Colonic mucosa (tissue), 4 donors: ENCODE measurements at regions not wholly inside any gene's neighbourhood (a gene's known extent, or its start where the extent isn't known, plus 50 kb on each side); places are given as distances from the start of the nearest gene placed in this dataset.

Experiments
- DNase-seq: peaks from one replicate; pipeline ENCODE4 v3.0.0-alpha.2; 2020
- H3K27ac ChIP-seq: fragments of 200-600 bp; one replicate; pipeline ENCODE4 v1.8.0; 2021
- H3K27me3 ChIP-seq: fragments of 200-600 bp; one replicate; pipeline ENCODE4 v1.8.0; 2021
- H3K36me3 ChIP-seq: fragments of 200-600 bp; one replicate; pipeline ENCODE4 v1.8.0; 2021
- H3K4me1 ChIP-seq: fragments of 200-600 bp; one replicate; pipeline ENCODE4 v1.8.0; 2021; ENCODE audit warnings: mild to moderate bottlenecking
- H3K4me3 ChIP-seq: fragments of 200-600 bp; one replicate; pipeline ENCODE4 v1.8.0; 2021
- H3K9ac ChIP-seq, 2 donors: one replicate each; pipeline ENCODE4 v1.7.0; 2013; ENCODE audit warnings: control low read depth in 2 of 2, low read depth in 2 of 2, low read length in 2 of 2
- H3K9me3 ChIP-seq: fragments of 200-600 bp; one replicate; pipeline ENCODE4 v1.8.0; 2021
- intact Hi-C: fragments of 100-400 bp; cut with DNase I; formaldehyde crosslinking; loops from one replicate; pipeline ENCODE4 v1.14.1; 2022
- TF ChIP-seq, protein P1 (sequence below): fragments of 200-600 bp; IDR thresholded peaks from one replicate; pipeline ENCODE4 v1.8.0; 2022; ENCODE audit warnings: antibody characterized with exemption, mild to moderate bottlenecking
- donor health status: healthy.
- donor health status: DM: no; HTN: no; CAD: no.
- donor health status: DM: no; HTN: no; CAD: no.

DNA sequence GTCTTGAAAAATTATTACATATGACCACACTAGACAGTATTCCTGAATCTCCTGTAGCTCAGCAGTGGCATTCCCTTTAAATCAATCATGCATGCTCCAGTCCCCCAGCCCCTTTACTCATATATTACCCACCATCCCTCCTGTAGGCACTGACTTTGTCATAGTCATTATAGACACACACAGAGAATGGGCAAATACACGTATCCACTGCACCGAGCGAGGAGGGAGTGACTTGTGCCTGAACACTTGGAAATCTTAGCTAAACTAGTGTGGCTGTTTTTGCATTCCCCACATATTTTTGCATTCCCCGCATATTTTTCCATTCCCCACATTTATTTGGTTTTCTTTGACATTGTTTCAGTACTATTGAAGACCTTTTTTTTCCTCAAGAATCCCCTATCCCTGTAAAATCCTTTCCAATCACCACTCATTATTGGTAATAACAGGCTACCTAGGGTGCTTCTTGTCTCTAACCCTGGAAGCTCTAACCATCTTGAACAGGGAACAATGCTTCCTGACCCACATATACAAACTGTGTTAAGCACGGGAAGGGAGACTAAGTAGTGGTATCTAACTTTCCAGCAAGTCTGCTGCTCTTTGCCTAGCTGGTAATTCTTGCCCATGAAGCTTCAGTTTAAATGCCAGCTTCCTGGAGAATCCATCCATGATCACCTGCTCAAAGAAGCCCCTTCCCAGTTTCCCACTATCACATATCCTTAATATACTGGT lies 534.4 kb upstream of the CAMK1G start:
- Histone ChIP-seq H3K9ac (no peak overlapping the region), H3K36me3 (no peaks in the 10 kb centered on the region), H3K27me3 (no peaks in the 10 kb centered on the region), H3K4me1 (no peaks in the 10 kb centered on the region), H3K9me3 (no peaks in the 10 kb centered on the region), H3K4me3 (no peak overlapping the region), H3K27ac (no peak overlapping the region)
- intact Hi-C loops: no loop called here
- DNase-seq: no peak
- TF ChIP-seq, protein P1, sequence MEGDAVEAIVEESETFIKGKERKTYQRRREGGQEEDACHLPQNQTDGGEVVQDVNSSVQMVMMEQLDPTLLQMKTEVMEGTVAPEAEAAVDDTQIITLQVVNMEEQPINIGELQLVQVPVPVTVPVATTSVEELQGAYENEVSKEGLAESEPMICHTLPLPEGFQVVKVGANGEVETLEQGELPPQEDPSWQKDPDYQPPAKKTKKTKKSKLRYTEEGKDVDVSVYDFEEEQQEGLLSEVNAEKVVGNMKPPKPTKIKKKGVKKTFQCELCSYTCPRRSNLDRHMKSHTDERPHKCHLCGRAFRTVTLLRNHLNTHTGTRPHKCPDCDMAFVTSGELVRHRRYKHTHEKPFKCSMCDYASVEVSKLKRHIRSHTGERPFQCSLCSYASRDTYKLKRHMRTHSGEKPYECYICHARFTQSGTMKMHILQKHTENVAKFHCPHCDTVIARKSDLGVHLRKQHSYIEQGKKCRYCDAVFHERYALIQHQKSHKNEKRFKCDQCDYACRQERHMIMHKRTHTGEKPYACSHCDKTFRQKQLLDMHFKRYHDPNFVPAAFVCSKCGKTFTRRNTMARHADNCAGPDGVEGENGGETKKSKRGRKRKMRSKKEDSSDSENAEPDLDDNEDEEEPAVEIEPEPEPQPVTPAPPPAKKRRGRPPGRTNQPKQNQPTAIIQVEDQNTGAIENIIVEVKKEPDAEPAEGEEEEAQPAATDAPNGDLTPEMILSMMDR: no peak

- peak; percentile 61 for DNase-seq
Measured at GRCh38 chr1:209051570-209051969, 531.9 kb upstream of the CAMK1G start.

GRCh38 chr1:209053587-209053986 lies 529.9 kb upstream of the CAMK1G start:
- Histone ChIP-seq H3K36me3 (no peaks in the 10 kb centered on the region), H3K9ac (no peak overlapping the region), H3K27me3 (no peaks in the 10 kb centered on the region), H3K27ac (no peak overlapping the region), H3K4me3 (no peak overlapping the region), H3K4me1 (no peaks in the 10 kb centered on the region), H3K9me3 (no peaks in the 10 kb centered on the region)
- TF ChIP-seq, protein P1: no peak
- DNase-seq: no peak
- intact Hi-C loops: no loop called here

More at GRCh38 chr1:209051570-209051969, 531.9 kb upstream of the CAMK1G start:
- Histone ChIP-seq H3K9ac (no peak overlapping the region), H3K9me3 (no peaks in the 10 kb centered on the region), H3K4me3 (no peak overlapping the region), H3K27me3 (no peaks in the 10 kb centered on the region), H3K4me1 (no peaks in the 10 kb centered on the region), H3K27ac (no peak overlapping the region), H3K36me3 (no peaks in the 10 kb centered on the region)
- TF ChIP-seq, protein P1: no peak
- intact Hi-C loops: no loop called here

GRCh38 chr1:209057083-209057482 lies 526.4 kb upstream of the CAMK1G start:
- Histone ChIP-seq H3K4me3 (no peak overlapping the region), H3K9me3 (no peaks in the 10 kb centered on the region), H3K27ac (no peak overlapping the region), H3K27me3 (no peaks in the 10 kb centered on the region), H3K4me1 (no peaks in the 10 kb centered on the region), H3K36me3 (no peaks in the 10 kb centered on the region), H3K9ac (no peak overlapping the region)
- intact Hi-C loops: no loop called here
- DNase-seq: no peak
- TF ChIP-seq, protein P1: no peak

DNA sequence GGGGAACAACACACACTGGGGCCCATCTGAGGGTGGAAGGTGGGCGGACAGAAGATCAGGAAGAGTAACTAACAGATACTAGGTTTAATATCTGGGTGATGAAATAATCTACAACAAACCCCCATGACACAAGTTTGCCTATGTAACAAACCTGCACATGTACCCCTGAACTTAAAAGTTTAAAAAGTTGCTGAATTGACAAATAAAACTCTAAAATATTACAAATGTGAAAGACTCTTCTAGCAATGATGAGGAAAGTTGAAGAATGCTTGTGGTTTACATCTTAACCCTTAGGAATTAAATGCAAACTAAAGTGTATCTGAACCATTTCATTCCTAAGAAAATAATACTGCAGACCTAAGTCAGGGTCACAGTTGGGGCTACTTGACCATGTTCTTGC lies 525.6 kb upstream of the CAMK1G start:
- intact Hi-C loops: no loop called here
- H3K4me3 ChIP-seq: no peak overlapping the region
- no peaks in the 10 kb centered on the region for H3K9me3 ChIP-seq
- no peak overlapping the region for H3K27ac ChIP-seq
- no peaks in the 10 kb centered on the region for H3K36me3 ChIP-seq
- no peak overlapping the region for H3K9ac ChIP-seq
- TF ChIP-seq, protein P1: no peak
- H3K27me3 ChIP-seq: no peaks in the 10 kb centered on the region
- no peak for DNase-seq
- no peaks in the 10 kb centered on the region for H3K4me1 ChIP-seq
